HG03103 (cell line): ENCODE measurements at regions not wholly inside any gene's neighbourhood (a gene's known extent, or its start where the extent isn't known, plus 50 kb on each side); places are given as distances from the start of the nearest gene placed in this dataset.

ENCODE experiments used
- ATAC-seq: cut with Tn5 transposase; IDR thresholded peaks from one replicate; pipeline ENCODE4 v1.9.1; 2021; ENCODE audit warnings: low read depth; ENCODE audit not compliant: unreplicated experiment

GRCh38 chr17:33509331-33509730 lies 216.2 kb upstream of the ASIC2 start:
- no peak for ATAC-seq

- no peak for ATAC-seq
Measured at GRCh38 chr17:33511670-33512069, 218.6 kb upstream of the ASIC2 start.

GRCh38 chr17:33512113-33512512 lies 219.0 kb upstream of the ASIC2 start:
- ATAC-seq: no peak

GRCh38 chr17:33513769-33514168 lies 220.7 kb upstream of the ASIC2 start:
- ATAC-seq: no peak

- ATAC-seq: no peak
Measured at GRCh38 chr17:33514369-33514768, 221.3 kb upstream of the ASIC2 start.

- ATAC-seq: no peak
Measured at GRCh38 chr17:33515974-33516373, 222.9 kb upstream of the ASIC2 start.

GRCh38 chr17:33516645-33517044 lies 223.6 kb upstream of the ASIC2 start:
- no peak for ATAC-seq

- no peak for ATAC-seq
Measured at GRCh38 chr17:33517746-33518145, 224.7 kb upstream of the ASIC2 start.

- no peak for ATAC-seq
Measured at GRCh38 chr17:33519692-33520091, 226.6 kb upstream of the ASIC2 start.

GRCh38 chr17:33520426-33521330 lies 227.6 kb upstream of the ASIC2 start:
- ATAC-seq: no peak

- ATAC-seq: no peak
Measured at GRCh38 chr17:33521784-33522183, 228.7 kb upstream of the ASIC2 start.

- no peak for ATAC-seq
Measured at GRCh38 chr17:33522623-33523022, 229.5 kb upstream of the ASIC2 start.

GRCh38 chr17:33523577-33523981 lies 230.5 kb upstream of the ASIC2 start:
- no peak for ATAC-seq

- ATAC-seq: no peak
Measured at GRCh38 chr17:33525186-33525585, 232.1 kb upstream of the ASIC2 start.

GRCh38 chr17:33526717-33527116 lies 233.6 kb upstream of the ASIC2 start:
- ATAC-seq: no peak

- ATAC-seq: no peak
Measured at GRCh38 chr17:33527290-33527689, 234.2 kb upstream of the ASIC2 start.

GRCh38 chr17:33528846-33529245 lies 235.8 kb upstream of the ASIC2 start:
- no peak for ATAC-seq

GRCh38 chr17:33529816-33530215 lies 236.7 kb upstream of the ASIC2 start:
- ATAC-seq: no peak

GRCh38 chr17:33531311-33531710 lies 238.2 kb upstream of the ASIC2 start:
- ATAC-seq: no peak

GRCh38 chr17:33534087-33534486 lies 241.0 kb upstream of the ASIC2 start:
- ATAC-seq: no peak

GRCh38 chr17:33545124-33545523 lies 252.0 kb upstream of the ASIC2 start:
- ATAC-seq: no peak

GRCh38 chr17:33550261-33550660 lies 257.2 kb upstream of the ASIC2 start:
- ATAC-seq: no peak
